ENCODE measurements at regions not wholly inside any gene's neighbourhood (a gene's known extent, or its start where the extent isn't known, plus 50 kb on each side); places are given as distances from the start of the nearest gene placed in this dataset.
"Not testable (repeated sequence)": the region's sequence is repeated elsewhere in the genome, so short reads cannot be mapped to it uniquely, and the experiment has no call there.

DNA sequence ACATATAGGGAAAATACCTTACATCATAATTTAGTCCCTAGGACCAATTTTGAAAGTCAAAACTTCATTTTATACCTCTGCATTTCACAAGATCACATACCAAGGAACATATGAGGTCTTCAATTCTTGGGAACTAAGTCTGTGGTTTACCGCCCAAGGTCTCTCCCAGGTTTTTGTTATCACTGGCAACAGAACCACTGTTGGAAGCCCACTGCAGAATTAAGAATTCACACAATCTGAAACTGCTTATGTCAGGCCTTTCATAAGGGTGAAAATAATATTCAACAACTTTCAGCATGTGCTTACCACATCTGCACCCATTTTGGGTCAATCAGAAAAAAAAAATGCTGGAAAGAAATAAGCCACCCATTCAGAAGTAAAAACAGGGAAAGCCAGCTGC, 107.2 kb upstream of the MME start:
- no peak for DNase-seq

DNA sequence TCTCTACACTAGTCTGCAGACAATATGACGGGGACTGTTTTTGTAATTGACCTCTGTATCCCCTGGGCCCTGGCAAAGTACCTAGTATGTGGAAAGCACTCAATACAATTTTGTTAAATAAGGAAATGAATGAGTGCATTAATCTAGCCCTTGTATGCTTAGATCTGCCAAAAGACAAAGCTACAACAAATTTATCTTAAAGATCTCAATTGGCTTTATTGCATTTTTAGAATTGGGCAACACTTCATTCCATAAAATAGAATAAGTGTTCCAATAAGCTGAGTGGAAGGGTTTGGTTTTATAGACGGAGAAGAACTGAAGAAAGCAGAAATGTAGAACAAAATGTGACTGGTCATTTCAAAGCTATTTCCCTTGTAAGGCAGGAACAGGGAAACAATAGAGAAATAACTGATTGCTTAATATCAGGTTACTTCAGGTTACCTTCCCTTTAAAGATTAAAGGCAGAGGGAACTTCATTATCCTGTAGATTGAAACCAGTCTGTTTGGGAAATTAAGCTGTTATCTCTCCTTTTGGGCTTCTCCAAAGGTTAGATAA, 108.3 kb upstream of the MME start:
- DNase-seq, result no peak

DNA sequence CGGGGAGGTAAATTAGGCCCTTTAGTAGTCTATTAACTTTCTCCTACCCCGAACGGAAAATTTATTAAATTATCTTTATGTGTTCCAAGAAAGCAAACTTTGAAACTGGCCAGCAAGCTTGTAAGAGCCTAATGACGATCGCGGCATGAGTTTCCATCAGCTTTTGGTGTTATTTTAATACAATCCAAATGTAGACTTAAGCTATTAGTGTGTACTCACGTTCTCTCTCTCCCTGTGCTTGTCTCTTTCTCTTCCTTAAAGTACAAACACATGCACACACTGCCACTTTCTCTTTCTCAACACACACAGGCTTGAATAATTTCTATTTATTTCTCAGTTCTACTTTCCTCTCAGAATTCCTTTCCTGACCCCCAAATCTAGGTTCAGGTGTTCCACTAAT, 108.8 kb upstream of the MME start:
- no peak for DNase-seq

DNA sequence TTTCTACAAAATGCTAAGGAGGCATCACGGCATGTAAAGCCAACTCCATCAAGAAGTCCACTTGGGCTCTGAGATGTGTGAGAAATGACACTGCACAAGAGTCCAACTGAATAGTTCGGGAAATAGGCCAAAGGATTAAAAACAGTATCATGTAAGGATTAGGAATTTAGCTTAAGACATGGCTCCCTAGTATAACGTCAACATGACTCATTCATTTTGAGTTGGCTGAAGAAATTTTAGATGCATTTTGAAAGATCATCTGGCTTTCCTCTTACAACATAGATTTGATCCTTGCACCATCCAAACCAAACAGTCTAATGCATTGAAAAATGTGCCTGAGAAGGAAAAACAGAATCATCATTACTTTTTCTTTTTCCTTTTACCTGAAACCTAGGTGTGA, 109.3 kb upstream of the MME start:
- DNase-seq, result no peak

DNA sequence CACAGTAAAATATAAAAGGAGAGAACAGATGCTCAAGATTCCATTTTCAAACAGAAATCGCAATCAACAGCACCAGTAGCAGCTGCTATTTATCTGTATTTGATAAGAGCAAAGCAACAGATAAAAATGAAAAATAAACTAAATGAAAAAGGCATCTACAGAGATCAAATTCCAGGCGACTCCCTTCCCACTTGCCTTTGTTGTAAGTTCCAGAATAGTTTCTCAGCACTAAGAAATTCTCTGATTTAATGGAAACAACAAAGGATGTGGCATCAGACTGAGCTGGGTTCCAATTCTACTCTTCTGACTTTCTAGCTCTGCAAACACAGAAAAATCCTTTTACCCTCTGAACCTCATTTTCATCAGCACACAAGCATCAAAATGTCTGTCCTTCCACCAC, 110.8 kb upstream of the MME start:
- DNase-seq, result no peak

DNA sequence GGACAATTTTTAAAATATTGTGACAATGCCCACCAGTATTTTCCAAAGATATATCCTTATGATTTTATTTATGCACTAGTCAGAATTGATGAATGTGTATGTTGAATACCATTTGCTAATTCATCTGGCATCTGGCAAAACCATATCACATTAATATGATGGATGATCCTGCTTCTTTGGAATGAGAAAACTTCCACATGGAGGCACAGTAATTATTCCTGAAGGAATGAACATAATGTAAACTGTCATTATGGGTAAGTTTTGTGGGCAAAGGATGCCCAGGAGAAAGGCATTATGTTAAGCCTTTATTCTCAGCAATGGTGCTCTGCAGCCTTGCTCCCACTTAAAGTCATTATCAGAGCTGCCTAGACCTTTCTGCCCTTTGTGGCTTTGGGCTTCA, 113.0 kb upstream of the MME start:
- DNase-seq, result no peak

DNA sequence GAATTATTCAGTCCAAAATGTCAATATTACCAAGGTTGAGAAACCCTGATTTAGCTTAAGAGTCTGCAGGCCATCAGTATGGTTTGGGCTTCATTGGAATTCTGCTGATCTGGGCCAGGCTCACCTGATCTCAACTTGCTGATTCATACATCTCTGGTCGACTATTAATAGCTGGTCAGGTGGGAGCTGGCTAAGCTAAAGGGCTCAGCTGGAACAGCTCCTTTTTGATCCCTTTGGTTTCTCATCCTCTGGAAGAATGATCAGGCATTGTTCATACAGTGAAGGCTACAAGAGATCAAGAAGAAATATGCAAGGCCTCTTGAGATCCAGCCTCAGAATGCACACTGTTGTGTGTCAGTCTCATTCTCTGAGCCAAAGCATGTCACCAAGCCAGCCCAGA, 123.3 kb upstream of the MME start:
- DNase-seq, result no peak

DNA sequence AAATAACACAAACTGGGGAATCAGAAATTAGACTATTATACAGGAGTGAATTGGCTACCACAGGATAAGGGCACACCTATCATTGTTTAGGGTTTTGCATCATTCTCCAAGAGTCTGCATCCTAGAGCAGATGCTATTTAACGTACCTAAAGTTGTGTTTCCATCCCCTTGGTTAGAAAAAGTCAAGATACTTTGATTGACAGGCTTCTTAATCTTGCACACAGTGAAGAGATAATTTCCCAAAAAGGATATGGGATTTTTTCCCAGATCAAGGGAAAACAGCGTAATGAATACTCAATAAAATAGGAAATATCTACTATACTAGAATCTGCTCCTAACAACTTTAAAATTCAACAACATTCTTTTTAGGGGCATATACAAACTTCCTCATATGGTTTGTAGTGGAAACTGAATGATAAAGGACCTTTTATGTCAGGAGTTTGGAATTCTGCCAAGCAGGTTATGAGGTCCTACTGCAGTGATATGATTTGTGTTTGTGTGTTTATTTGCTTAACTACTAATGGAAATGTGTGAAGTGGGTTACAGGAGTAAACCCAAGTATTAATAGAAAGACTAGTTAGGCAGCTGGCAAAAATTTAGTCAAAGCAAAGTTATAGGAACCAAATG, 124.1 kb upstream of the MME start:
- DNase-seq, result no peak

DNA sequence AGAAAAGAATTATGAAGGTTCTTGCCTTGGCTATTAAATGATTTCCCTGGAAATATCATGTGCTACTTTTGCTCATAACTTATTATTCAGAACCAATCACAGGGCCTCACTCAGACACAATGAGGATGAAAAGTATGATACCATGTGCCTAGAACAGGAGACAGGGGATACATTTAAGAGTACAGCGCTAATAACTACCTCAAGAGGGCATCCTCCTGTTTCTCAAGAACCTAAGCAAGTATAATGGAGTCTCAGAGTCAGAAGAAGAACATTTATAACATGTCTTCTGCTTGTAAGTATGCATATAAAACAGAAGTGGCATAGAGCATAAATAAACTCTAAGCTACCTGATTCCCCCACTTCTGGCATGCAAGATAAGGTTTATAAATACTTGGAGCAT, 125.4 kb upstream of the MME start:
- DNase-seq, result no peak

DNA sequence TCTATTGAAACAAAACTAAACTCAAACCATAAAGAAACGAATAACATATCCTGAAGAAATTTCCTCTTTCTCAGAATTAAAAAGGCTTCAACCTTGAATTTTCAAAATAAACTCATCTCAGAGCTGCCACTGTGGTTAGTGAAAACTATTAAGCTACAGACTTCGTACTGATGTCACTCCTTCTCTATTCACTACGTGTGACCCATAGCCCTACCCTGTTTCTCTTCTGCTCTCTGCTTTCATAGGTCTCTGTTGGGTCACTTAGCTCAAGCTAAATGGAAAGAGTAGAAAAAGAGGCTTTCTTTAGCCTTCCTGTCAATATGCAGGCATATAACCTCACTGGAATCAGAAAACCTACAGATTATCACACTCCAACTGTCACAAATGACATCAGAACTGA, 126.6 kb upstream of the MME start:
- DNase-seq, result no peak

DNA sequence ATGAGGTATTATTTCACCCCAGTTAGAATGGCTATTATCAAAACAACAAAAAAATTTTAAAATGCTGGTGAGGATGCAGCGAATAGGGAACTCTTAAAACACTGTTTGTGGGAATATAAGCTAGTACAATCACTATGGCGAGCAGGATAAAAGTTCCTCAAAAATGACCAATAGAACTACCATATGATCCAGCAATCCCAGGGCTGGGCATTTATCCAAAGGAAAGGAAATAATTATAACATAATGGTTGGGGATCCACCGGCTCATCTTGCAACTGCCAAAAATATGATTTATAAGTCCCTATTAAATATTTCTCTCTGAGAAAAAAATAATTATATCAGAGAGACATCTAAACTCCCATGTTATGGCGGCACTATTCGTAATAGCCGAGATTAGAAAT, 127.6 kb upstream of the MME start:
- DNase-seq, result no peak

DNA sequence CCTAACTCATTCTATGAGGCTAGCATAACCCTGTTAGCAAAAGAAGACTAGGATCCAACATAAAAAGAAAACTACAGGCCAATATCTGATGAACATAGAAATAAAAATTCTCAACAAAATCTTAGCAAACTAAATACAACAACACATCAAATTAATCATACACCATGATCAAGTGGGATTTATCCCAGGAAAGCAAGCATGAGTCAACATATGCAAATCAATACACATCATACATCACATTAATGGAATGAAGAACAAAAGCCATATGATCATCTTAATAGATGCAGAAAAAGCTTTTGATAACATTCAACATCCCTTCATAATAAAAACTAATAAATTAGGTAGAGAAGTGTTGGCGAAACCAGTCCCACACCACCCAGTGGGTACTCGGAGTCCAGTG, 136.1 kb upstream of the MME start:
- DNase-seq, result no peak

DNA sequence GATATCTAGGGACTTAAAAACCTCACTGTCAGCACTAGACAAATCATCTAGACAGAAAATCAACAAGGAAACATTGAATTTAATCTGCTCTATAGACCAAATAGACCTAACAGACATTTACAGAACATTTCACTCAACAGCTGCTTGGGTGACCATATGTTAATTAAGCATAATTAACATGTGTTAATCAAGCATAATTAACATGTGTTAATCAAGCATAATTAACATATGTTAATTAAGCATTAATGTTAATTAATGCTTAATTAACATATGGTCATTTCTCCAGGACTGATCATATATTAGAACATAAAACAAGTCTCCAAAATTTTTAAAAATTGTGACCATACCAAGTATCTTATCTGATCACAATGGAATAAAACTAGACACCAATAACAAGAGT, 137.3 kb upstream of the MME start:
- no peak for DNase-seq

DNA sequence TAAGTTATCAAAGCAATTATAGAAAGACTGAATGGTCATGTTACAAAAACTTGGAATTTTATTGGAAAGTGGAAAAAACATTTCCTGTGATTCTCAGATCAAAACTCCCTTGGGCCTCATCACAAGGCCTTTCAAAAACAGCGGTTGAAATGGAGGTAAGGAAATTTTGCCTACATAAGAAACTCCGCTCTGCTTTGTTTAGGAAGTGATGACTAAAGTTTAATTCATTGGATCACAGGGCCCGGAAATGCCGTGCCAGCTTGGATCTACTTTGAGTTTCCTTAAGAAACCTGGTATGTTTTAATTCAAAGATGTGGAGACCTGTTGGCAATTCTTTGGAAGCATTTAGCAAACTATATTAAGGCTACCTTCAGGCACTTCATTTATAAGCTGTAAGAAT, 143.9 kb upstream of the MME start:
- DNase-seq, result no peak

DNA sequence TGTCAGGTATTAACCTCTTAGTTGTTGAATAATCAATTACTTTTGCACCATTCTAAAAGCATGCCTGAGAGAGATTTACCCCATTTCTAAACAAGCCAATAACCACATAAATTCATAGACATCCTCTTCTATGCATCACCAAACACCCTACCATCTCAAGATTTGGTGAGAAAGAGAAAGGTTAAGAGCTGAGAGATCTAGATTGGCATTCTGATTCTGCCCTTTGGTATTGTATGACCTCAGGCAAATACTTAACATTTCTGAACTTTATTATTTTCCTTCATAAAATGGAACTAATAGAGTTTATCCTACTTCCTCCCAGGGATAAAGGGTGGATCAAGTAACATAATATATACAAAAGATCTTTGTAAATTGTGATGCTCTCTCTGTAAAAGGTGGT, 146.5 kb upstream of the MME start:
- DNase-seq, result no peak

DNA sequence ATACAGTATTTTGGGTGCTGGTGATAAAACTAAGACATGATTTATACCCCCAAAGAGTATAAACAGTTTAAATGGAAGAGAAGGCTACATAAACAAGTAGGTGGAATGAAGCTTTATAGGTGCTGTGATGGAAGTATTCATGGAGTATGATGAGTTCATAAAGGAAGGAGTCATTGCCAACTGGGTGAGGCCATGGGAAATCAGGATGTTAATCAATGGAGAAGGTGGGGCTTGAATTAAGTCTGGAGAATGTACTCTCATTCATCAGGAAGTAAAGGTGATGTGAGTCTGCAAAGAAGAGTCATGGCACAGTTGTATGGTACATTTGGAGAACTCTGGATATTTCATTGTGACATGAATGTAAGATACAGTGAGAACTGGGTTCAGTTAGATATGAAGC, 147.5 kb upstream of the MME start:
- no peak for DNase-seq

DNA sequence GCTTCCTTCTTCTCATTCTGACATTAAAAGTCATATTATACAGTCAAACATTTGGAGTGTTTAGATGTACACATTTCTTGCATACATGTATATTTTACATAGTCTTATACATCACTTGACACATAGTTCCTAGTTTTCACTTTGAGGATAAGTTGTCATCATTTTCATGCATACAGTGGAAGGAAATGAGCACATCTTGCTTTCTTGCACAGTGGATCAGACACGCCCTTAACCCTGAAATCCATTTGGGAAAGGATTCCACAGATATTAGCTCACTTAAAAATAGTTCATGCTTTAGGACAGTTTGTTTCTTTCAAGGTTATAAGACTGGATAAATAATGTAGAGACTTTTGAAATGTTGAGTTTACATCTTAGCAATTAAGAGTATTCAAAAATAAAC, 148.6 kb upstream of the MME start:
- no peak for DNase-seq

DNA sequence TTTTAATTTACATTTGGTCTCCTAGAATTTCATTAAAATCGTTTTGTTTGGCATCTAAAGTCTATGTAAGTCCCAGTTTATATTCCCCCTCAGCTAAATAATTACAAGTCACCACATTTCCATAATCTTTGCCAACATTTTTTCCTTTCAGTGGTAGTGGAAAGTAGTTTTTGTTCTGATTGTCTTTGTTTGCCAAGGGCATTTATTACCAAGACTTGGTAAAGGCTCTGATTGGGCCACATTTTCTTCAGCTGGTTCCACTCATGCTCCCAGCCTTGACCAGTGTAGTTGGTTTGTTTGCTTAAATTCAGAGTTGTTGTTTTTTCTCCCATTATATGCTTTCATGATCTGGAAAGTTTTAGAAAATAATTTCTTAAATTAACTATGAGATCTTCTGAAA, 153.4 kb upstream of the MME start:
- no peak for DNase-seq

DNA sequence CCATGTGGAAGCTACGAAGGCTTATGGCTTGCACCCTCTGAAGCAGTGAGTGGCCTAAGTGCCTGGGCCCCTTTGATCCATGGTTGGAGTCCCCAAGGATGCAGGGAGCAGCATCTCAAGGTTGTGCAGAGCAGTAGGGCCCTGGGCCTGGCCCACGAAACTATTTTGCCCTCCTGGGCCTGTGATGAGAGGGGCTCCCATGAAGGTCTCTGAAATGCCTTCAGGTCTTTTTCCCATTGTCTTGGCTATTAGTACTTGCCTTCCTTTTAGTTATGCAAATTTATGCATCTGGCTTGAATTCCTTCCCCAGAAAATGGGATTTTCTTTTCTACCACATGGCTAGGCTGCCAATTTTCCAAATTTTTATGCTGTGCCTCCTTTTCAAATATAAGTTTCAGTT, 158.8 kb upstream of the MME start:
- DNase-seq, result no peak

DNA sequence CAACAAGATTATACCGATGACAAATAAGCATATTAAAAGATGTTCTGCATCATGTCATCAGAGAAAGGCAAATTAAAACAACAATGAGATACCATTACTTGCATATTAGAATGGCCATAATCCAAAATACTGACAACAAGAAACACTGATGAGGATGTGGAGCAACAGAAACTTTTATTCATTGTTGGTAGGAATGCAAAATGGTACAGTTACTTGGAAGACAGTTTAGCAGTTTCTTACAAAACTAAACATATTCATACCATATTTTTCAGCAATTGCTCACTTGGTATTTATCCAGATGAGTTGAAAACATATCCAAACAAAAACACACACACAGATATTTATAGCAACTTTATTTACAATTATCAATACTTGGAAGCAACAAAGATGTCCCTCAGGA, 160.9 kb upstream of the MME start:
- DNase-seq, result no peak

DNA sequence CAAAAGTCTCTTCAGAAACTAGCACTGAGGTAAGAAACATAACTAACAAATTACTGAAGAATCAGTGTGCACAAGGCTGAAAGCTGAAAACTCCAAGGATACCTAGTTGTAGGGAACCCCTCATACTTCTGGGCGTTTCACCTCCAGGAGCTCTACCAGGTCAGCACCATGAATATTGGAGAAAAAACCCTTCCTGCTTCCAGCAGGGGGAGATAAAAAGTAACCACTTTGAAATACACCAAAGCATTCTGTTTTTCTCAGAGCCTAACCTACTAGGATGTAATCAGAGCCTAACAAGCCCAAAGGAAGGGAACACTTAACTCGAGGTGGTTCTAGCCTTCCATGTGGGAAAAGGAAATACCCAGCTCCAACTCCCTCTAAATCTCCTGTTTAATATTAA, 175.8 kb upstream of the MME start:
- no peak for DNase-seq

DNA sequence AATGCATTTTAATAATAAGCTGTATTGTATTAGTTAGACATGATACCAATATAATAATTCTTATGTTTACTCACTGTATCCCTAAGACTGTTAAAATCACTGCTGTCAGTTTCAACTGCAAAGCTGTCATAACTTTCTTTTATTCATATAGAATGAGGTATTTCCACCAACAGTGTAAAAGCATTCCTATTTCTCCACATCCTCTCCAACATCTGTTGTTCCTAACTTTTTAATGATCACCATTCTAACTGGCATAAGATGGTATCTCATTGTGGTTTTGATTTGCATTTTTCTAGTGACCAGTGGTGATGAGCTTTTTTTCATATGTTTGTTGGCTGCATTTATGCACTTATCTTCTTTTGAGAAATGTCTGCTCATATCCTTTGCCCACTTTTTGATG, 177.6 kb upstream of the MME start:
- DNase-seq, result not testable (repeated sequence)

DNA sequence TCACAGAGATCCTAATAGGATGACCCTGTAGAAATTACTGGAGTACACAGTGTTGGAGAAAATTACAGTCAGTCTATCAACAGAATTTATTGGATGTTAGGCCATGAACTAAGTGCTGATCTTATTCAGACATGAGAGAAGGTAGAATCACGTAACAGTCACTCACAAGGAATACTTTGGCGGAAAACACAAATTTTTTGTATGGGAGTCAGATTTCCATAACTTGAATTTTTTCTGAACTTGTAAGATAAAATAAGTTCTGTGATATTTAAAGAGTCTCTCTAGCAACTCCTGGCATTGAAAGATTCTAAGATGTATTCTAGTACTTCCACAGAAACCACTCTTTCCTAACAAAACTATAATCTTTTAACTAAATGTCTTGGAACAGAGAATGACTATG, 178.8 kb upstream of the MME start:
- no peak for DNase-seq

DNA sequence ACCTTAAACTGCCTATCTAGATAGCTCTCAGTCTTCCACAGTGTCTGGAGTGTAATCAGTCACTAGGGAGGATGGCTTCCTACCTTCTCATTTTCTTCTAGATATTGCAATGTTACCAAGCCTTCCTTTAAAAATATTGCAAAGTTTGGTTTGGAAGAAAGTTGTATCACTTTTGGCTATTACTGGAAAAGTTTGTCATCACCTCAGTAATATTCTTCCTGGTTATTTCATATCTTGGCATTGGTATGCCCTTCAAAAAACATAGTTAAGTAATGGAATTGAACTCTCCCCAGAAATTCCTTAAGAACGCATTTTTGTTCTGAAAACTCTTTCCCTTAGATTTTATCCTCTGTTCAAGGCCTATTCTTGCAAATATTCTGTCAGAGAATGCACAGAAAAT, 179.3 kb upstream of the MME start:
- DNase-seq, result no peak

DNA sequence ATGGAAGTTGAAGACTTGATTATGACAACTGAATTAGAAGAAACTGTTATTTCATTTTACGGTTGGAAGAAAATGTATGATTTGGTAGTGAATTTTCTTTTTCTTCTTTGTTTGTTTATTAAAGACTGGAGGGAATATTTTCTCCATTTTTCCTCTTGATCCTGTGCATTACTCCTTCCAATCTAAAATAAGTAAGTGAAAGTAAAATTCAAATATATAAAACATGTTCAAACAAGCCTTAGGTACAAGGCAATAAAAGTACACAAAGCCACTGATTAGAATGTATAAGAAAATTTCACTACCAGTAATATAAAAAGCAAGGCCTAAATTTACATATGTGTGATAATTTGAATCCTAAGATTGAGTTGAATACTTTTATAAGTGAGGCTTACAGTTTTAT, 181.2 kb upstream of the MME start:
- no peak for DNase-seq

DNA sequence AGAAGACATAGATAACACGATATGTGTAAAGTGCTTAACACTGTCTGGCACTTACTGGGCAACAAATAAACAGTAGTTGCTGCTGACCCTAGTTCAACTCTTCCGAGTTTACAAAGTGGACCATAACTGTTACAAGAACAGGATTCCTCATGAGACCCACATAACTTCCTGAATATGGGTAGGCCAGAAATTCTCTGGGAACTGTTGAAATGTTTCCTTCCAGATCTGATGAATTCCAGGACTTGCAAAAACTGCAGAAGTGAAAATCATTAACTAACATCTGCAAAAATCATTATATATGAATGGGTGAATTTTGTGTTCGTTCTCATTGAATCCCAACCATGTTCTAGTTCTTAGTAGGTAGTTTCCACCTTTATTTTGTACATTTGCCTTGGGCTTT, 181.7 kb upstream of the MME start:
- no peak for DNase-seq
